Heart left ventricle (tissue), 16 donors: ENCODE measurements at regions not wholly inside any gene's neighbourhood (a gene's known extent, or its start where the extent isn't known, plus 50 kb on each side); places are given as distances from the start of the nearest gene placed in this dataset.

Source experiments
- ATAC-seq, 4 donors: fragments of 200-7000 bp; cut with Tn5 transposase; one replicate each; pipeline ENCODE4 v1.9.1; 2020 to 2022; ENCODE audit warnings: moderate library complexity in 4 of 4, mild to moderate bottlenecking in 3 of 4, moderate number of reproducible peaks in 1 of 4
- DNase-seq, 5 donors: peaks; one replicate each; pipeline ENCODE4 v3.0.0-alpha.2; 2020
- H3K27ac ChIP-seq, 12 donors: fragments of 200-600 bp; sonication (generic) in 4 of 12; one replicate each; pipeline versions ENCODE4 v1.5.0 to v1.8.0; 2016 to 2022; ENCODE audit warnings: mild to moderate bottlenecking in 2 of 12
- H3K27me3 ChIP-seq, 9 donors: fragments of 200-600 bp; sonication (generic) in 2 of 9; one replicate each; pipeline versions ENCODE4 v1.5.1 to v1.8.0; 2016 to 2022; ENCODE audit warnings: mild to moderate bottlenecking in 3 of 9
- H3K36me3 ChIP-seq, 9 donors: fragments of 200-600 bp; sonication (generic) in 2 of 9; one replicate each; pipeline versions ENCODE4 v1.5.0 to v1.8.0; 2018 to 2022; ENCODE audit warnings: mild to moderate bottlenecking in 2 of 9
- H3K4me1 ChIP-seq, 12 donors: fragments of 200-600 bp; sonication (generic) in 4 of 12; one replicate each; pipeline versions ENCODE4 v1.5.0 to v1.8.0; 2016 to 2022; ENCODE audit warnings: mild to moderate bottlenecking in 3 of 12
- H3K4me3 ChIP-seq, 12 donors: fragments of 200-600 bp; sonication (generic) in 4 of 12; one replicate each; pipeline versions ENCODE4 v1.5.0 to v1.8.0; 2017 to 2022; ENCODE audit warnings: mild to moderate bottlenecking in 9 of 12, moderate library complexity in 4 of 12
- H3K9me3 ChIP-seq, 12 donors: fragments of 200-600 bp; sonication (generic) in 4 of 12; one replicate each; pipeline versions ENCODE4 v1.5.0 to v1.8.0; 2016 to 2022; ENCODE audit warnings: mild to moderate bottlenecking in 1 of 12
- CTCF ChIP-seq, 12 donors: fragments of 200-600 bp; sonication (generic) in 4 of 12; IDR thresholded peaks; one replicate each; pipeline versions ENCODE4 v1.5.0 to v1.8.0; 2018 to 2022; ENCODE audit warnings: antibody characterized with exemption in 12 of 12, mild to moderate bottlenecking in 5 of 12
- POLR2A ChIP-seq, 2 donors: fragments of 450-650 bp; IDR thresholded peaks; one replicate each; pipeline ENCODE4 v1.6.1; 2017; ENCODE audit warnings: antibody characterized with exemption in 2 of 2, mild to moderate bottlenecking in 2 of 2, moderate library complexity in 2 of 2
- WGBS, 4 donors: extraction: QIAGEN DNeasy Blood & Tissue Kit in 2 of 4; methylation state at CpG; one replicate each; pipeline versions ENCODE4 v1.1.5 to v1.1.7; 2013 to 2018; 5-methylcytosine and 5-hydroxymethylcytosine counted together
- intact Hi-C, 10 donors: fragments of 100-400 bp; cut with DNase I; formaldehyde crosslinking; loops; one replicate each; pipeline versions ENCODE4 v1.11.1 to v1.14.2; 2022
- donor health status: ischemic (EF 13 %, LVEDD 7.1; RV severe dilation, severe dysfunction).
- donor health status: healthy with polysubstance abuse.
- donor health status: DM: no; HTN: yes; CAD: no.
- donor health status: DM: no; HTN: no; CAD: no.
- donor health status: ischemic (EF 25% LVEDD 6.9; RV normal size, moderate dysfunction).
- donor health status: ischemic (EF 25% LVEDD 5.7; RV mildly dilated, moderate dysfunction).
- donor health status: healthy.
- donor health status: DM: yes; HTN: yes; CAD: no.
- donor health status: ischemic (EF 35%, LVEDD 5.7; RV mildly dilated, moderate dysfunction).
- donor health status: nonischemic (EF 11% LVEDD 7.7; RV severe dilation, severe dysfunction).
- donor health status: DM: yes; HTN: yes; CAD: no.
- donor health status: PGD.
- donor health status: ischemic (EF 29% LVEDD 5.4; RV normal size, mild dysfunction).
- donor health status: nonischemic (EF 23%, LVEDD 6.1; RV moderate dilation, normal function).

GRCh38 chr2:42904576-42904876 is 112.1 kb upstream of the HAAO start:
- Histone ChIP-seq H3K36me3 (no peaks in the 10 kb centered on the region), H3K27me3 (no peaks in the 10 kb centered on the region), H3K4me1 (peaks cover 5 to 69% (median 55%) of the 10 kb centered on the region in 12 donors), H3K27ac (peak overlapping the region in 8 of 12 donors; percentile 56 to 90 (median 76)), H3K4me3 (no peak overlapping the region), H3K9me3 (no peaks in the 10 kb centered on the region)
- ATAC-seq (no peak), DNase-seq (no peak)
- no peak for TF ChIP-seq CTCF (IDR thresholded peaks at IDR 0.05)
- intact Hi-C loops, result loop anchor here in 1 of 10 donors (2.0 kb wide), 1 partner anchor 46 kb away; no protein-coding TSS in a partner anchor
- 90 to 100% (median 92%) methylated on average over 3 of the region's 3 CpGs for WGBS, 4 donors

DNA sequence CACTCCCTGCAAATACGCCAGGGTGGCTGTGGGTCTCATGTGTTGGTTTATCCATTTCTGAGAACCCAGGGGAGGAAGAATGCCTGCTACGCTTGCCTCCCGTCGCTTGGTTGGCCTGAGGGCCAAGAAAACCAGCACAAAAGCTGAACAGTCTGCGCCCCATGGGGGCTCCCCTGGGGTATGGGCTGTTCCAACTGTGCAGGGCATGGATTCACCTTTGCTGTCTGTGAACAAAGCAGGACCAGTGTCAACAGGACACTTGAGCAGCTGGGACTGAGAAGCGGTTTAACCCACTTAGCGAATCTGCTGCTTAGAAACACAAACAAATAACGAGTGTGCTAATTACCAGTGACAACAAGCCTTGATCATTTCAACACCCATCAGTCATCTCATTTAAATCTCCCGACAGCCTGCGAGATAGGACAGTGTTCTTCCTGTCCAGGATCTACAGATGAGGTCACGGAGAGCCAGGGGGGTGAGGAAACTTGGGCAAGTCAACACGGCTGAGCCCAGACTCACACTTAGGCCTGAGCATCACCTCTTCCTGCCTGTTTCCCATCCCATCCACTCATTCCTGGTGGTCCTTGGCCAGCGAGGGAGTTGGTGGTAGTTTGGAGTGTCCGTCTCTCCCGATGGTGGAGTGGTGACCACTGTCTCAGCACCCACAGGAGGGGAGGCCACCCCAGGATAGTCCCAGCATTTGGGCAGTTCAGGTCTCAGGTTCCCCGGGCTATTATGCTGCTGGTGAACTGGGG is 111.6 kb upstream of the HAAO start:
- no peaks in the 10 kb centered on the region for H3K9me3 ChIP-seq
- H3K27ac ChIP-seq, result peak overlapping the region in 10 of 12 donors; percentile 19 to 90 (median 62)
- TF ChIP-seq POLR2A (IDR thresholded peaks at IDR 0.05) (no peak), CTCF (IDR thresholded peaks at IDR 0.05) (no peak)
- WGBS, 4 donors, result 47 to 58% (median 54%) methylated on average over 13 to 16 of the region's 16 CpGs
- intact Hi-C loops, result loop anchor here in 1 of 10 donors (2.0 kb wide), 1 partner anchor 45 kb away; no protein-coding TSS in a partner anchor
- H3K27me3 ChIP-seq, result no peaks in the 10 kb centered on the region
- no peak overlapping the region for H3K4me3 ChIP-seq
- H3K4me1 ChIP-seq, result peaks cover 5 to 69% (median 55%) of the 10 kb centered on the region in 12 donors
- DNase-seq, result peak in 1 of 5 donors; percentile 58
- ATAC-seq, result peak in 3 of 4 donors; percentile 18 to 45 (median 43)
- H3K36me3 ChIP-seq, result no peaks in the 10 kb centered on the region

- 71 to 92% (median 79%) methylated on average over 9 of the region's 9 CpGs for WGBS, 4 donors
- TF ChIP-seq CTCF (IDR thresholded peaks at IDR 0.05) (no peak), POLR2A (IDR thresholded peaks at IDR 0.05) (no peak)
- no peaks in the 10 kb centered on the region for H3K9me3 ChIP-seq
- ATAC-seq (no peak), DNase-seq (no peak)
- intact Hi-C loops, result no loop called here
- no peak overlapping the region for H3K4me3 ChIP-seq
- H3K27ac ChIP-seq, result peak overlapping the region in 8 of 12 donors; percentile 19 to 86 (median 60)
- peaks cover 5 to 63% (median 49%) of the 10 kb centered on the region in 12 donors for H3K4me1 ChIP-seq
- no peaks in the 10 kb centered on the region for H3K27me3 ChIP-seq
- H3K36me3 ChIP-seq, result no peaks in the 10 kb centered on the region
Observed at GRCh38 chr2:42902939-42903709, 110.7 kb upstream of the HAAO start.

DNA sequence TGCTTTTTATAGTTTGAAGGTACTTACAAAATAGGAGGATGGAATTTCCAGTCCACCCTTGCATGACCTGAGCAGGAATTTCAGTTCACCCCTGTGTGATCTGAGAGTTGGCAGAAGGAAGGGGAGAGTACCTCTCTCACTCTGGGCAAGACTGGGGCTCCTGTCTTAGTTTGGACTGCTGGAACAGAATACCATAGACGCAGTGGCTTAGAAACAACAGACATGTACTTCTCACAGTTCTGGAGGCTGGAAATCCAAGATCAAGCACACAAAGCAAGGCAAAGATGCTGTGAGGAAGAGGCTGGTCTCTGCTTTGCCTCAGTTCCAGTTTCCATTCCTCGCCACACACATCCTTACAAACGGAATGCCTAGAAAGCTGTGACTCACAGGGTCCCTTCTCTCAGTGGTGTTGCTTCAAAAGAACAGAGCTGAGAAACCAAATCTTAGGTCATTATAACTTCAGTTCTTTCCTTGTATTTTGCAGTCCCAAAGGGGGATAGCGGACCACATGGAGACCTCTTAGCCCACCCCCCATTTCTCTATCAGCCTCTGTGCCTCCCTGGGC is 108.8 kb upstream of the HAAO start:
- H3K4me1 ChIP-seq, result peaks cover 5 to 43% (median 32%) of the 10 kb centered on the region in 12 donors
- WGBS, 4 donors, result 64 to 84% (median 75%) methylated on average over 4 of the region's 4 CpGs
- no peaks in the 10 kb centered on the region for H3K9me3 ChIP-seq
- no peak for TF ChIP-seq CTCF (IDR thresholded peaks at IDR 0.05)
- no peak for TF ChIP-seq POLR2A (IDR thresholded peaks at IDR 0.05)
- no peak overlapping the region for H3K4me3 ChIP-seq
- no peak for DNase-seq
- ATAC-seq, result no peak
- H3K27me3 ChIP-seq, result no peaks in the 10 kb centered on the region
- H3K36me3 ChIP-seq, result no peaks in the 10 kb centered on the region
- H3K27ac ChIP-seq, result no peak overlapping the region
- intact Hi-C loops, result no loop called here
